NCI-H146 treated with DMSO at 0.1 percent for 48 hours (cell line): ENCODE measurements at regions not wholly inside any gene's neighbourhood (a gene's known extent, or its start where the extent isn't known, plus 50 kb on each side); places are given as distances from the start of the nearest gene placed in this dataset.

Experiments
- DNase-seq: peaks from one replicate; lab custom pipeline; 2025; ENCODE audit not compliant: unreplicated experiment; lab: John Stamatoyannopoulos, UW

DNA sequence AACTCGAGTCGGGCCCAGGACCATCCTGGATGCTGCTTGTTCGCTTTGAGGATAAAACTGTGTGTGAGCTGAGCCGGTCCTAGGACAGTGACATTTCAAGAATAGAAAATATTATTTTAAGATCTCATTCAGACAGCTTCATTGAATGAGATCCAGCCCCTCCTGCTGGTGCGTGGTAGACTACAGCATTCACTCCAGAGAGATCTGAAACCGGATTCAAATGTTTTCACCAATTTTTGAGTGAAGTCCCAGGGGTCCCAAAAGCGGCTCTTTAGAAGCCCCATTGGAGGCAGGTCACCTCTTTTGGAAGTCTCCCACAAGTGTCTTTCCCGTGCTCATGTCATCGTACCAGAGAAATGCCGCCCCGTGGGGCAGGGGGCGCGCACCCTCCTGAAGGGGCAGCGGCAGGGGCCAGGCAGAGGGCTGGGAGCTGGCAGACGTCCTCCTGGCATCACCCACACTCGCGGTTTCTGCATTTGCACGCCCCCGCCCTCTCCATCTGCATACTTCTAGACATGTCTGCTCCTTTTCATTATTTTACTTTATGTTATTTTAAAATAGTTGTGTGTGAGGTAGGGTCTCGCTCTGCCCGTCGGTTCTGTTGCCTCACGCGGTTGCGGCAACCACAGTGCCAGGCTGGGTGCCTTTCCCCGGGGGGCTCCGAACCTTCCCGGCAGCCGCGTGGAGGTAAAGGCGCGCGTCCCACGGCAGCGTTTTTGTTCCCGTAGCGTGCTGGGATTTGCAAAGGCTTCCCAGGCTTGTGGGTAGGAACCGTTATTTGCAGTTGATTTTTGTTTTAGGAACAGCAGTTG is 52.3 kb upstream of the DPYSL4 start:
- DNase-seq = no peak

GRCh38 chr10:132135053-132135872 is 51.5 kb upstream of the DPYSL4 start:
- DNase-seq = no peak

DNA sequence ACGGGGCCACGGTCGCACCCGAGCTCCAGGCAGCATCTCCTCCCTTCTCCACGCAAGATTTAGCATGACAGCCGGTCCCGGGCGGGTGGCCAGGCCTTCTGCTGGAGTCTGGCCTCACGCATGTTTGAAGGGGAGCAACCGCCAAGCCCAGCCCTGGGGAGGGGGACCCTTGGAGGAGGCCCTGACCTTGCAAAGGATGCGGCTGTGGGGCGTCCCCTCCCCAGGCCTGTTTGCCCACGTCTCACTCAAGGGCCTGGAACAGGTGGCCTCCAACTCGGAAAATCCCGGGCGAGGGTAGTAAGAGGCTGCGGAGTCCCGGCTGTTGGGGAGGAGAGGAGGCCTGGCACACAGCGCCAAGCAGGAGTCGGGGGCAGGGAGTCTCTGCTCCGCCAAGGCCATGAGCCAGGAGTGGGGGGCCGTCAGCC is 50.6 kb upstream of the DPYSL4 start:
- DNase-seq = no peak

- no peak for DNase-seq
Measured at GRCh38 chr10:132136689-132137088, 50.1 kb upstream of the DPYSL4 start.
